Loucy (cell line): ENCODE measurements at regions not wholly inside any gene's neighbourhood (a gene's known extent, or its start where the extent isn't known, plus 50 kb on each side); places are given as distances from the start of the nearest gene placed in this dataset.

Experiments
- H2AFZ ChIP-seq: fragments of 200-600 bp; sonication (generic); 2 replicates; pipeline ENCODE4 v1.6.0; 2016; ENCODE audit warnings: antibody characterized with exemption, mild to moderate bottlenecking, low read length, moderate library complexity
- H3F3A ChIP-seq: fragments of 200-600 bp; 2 replicates; pipeline ENCODE4 v1.6.0; 2016; ENCODE audit warnings: antibody characterized with exemption, low read depth, mild to moderate bottlenecking
- H3K27me3 ChIP-seq: fragments of 200-600 bp; sonication (generic); 2 replicates; pipeline ENCODE4 v1.6.1; 2014; ENCODE audit warnings: low read length, mild to moderate bottlenecking; ENCODE audit not compliant: insufficient read depth, poor library complexity, severe bottlenecking
- H3K36me3 ChIP-seq: fragments of 200-600 bp; sonication (generic); 2 replicates; pipeline ENCODE4 v1.6.1; 2016; ENCODE audit warnings: low read length; ENCODE audit not compliant: insufficient read depth
- H3K4me1 ChIP-seq: fragments of 200-600 bp; sonication (generic); 2 replicates; pipeline ENCODE4 v1.5.1; 2014; ENCODE audit warnings: low read length, mild to moderate bottlenecking; ENCODE audit not compliant: insufficient read depth, poor library complexity, severe bottlenecking
- H3K4me2 ChIP-seq: fragments of 200-600 bp; sonication (generic); 2 replicates; pipeline ENCODE4 v1.6.0; 2014; ENCODE audit warnings: antibody characterized with exemption, low read length, low read depth, mild to moderate bottlenecking; ENCODE audit not compliant: poor library complexity, severe bottlenecking
- H3K4me3 ChIP-seq: fragments of 200-600 bp; sonication (generic); 2 replicates; pipeline ENCODE4 v1.5.1; 2014; ENCODE audit warnings: low read length, mild to moderate bottlenecking, mixed read lengths; ENCODE audit not compliant: poor library complexity, severe bottlenecking
- H3K79me2 ChIP-seq: fragments of 200-600 bp; sonication (generic); 2 replicates; pipeline ENCODE4 v1.6.1; 2014; ENCODE audit warnings: low read length; ENCODE audit not compliant: insufficient read depth
- H3K9ac ChIP-seq: fragments of 200-600 bp; sonication (generic); 2 replicates; pipeline ENCODE4 v1.6.0; 2014; ENCODE audit warnings: mild to moderate bottlenecking, low read depth, low read length, moderate library complexity; ENCODE audit not compliant: poor library complexity, severe bottlenecking
- H3K9me2 ChIP-seq: fragments of 200-600 bp; sonication (generic); replicated peaks from 2 replicates; pipeline ENCODE4 v1.6.1; 2016; ENCODE audit warnings: low read depth, low read length, mixed read lengths
- H3K9me3 ChIP-seq: fragments of 200-600 bp; sonication (generic); 2 replicates; pipeline ENCODE4 v1.6.1; 2014; ENCODE audit warnings: mild to moderate bottlenecking, antibody characterized with exemption, low read length, low read depth; ENCODE audit not compliant: insufficient read depth
- H4K20me1 ChIP-seq: fragments of 200-600 bp; sonication (generic); 2 replicates; pipeline ENCODE4 v1.6.0; 2014; ENCODE audit warnings: antibody characterized with exemption, low read length, mild to moderate bottlenecking; ENCODE audit not compliant: insufficient read depth, poor library complexity, severe bottlenecking
- EZH2phosphoT487 ChIP-seq: fragments of 200-600 bp; IDR thresholded peaks from 2 replicates; pipeline ENCODE4 v1.6.1; 2018; ENCODE audit warnings: antibody characterized with exemption, mild to moderate bottlenecking, moderate library complexity, borderline replicate concordance
- TF ChIP-seq, protein P1 (sequence below): fragments of 200-600 bp; sonication (generic); conservative IDR thresholded peaks from 2 replicates; pipeline ENCODE4 v1.5.1; 2014; ENCODE audit warnings: mild to moderate bottlenecking, antibody characterized with exemption, low read length

DNA sequence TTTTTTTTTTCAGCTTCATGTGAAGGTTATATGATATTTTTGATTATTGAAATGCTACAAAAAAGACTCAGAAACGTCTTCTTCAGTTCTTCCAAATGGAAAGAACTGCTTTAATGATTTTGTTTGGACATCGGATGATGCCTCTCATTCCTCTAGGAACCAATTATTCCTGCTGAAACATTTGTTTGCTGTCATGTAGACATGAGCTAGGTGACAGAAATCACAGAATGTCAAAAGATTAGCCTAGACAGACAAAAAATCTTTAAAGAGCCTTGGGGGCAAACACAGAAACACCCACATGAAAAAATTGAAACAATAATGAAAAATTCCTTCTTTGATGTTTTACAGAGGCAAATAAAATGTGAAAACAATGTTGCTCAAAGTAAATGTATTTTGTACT is 244.2 kb upstream of the EDIL3 start:
- H2AFZ ChIP-seq: no peak overlapping the region
- no peaks in the 10 kb centered on the region for H3K27me3 ChIP-seq
- H3K4me2 ChIP-seq: no peak overlapping the region
- H3K9ac ChIP-seq: no peak overlapping the region
- peaks cover 4% of the 10 kb centered on the region for H3K4me1 ChIP-seq
- H3K36me3 ChIP-seq: no peaks in the 10 kb centered on the region
- no peak overlapping the region for H3K4me3 ChIP-seq
- H3K9me3 ChIP-seq: no peaks in the 10 kb centered on the region
- H3K9me2 ChIP-seq: no peaks in the 10 kb centered on the region
- no peaks in the 10 kb centered on the region for H4K20me1 ChIP-seq
- peaks cover 4% of the 10 kb centered on the region; the same call in 1 of the 2 replicates for H3F3A ChIP-seq
- TF ChIP-seq EZH2phosphoT487: no peak
- TF ChIP-seq, protein P1, sequence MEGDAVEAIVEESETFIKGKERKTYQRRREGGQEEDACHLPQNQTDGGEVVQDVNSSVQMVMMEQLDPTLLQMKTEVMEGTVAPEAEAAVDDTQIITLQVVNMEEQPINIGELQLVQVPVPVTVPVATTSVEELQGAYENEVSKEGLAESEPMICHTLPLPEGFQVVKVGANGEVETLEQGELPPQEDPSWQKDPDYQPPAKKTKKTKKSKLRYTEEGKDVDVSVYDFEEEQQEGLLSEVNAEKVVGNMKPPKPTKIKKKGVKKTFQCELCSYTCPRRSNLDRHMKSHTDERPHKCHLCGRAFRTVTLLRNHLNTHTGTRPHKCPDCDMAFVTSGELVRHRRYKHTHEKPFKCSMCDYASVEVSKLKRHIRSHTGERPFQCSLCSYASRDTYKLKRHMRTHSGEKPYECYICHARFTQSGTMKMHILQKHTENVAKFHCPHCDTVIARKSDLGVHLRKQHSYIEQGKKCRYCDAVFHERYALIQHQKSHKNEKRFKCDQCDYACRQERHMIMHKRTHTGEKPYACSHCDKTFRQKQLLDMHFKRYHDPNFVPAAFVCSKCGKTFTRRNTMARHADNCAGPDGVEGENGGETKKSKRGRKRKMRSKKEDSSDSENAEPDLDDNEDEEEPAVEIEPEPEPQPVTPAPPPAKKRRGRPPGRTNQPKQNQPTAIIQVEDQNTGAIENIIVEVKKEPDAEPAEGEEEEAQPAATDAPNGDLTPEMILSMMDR: no peak
- no peaks in the 10 kb centered on the region for H3K79me2 ChIP-seq

DNA sequence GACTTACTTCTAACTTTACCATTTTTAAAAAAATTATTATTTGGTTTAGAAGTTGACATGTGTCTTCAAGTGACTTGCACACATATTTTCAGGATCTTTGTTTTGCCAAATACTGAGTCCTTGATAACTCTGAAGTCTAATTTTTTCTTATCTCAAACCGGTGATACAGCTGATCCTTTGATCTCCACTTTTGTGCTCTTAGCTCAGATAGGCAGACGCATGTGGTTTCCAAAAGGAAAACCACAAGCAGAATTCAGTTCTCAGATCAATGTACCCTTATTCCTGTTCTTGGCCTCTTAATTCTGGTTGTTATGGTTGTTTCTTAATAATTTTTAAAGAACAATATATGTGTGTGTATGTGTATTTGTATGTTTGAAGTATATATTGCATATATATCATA is 238.3 kb upstream of the EDIL3 start:
- peak overlapping the region; percentile 20 for H3K4me3 ChIP-seq
- no peaks in the 10 kb centered on the region for H3K36me3 ChIP-seq
- no peaks in the 10 kb centered on the region for H3K27me3 ChIP-seq
- H3K4me1 ChIP-seq: peaks cover 29% of the 10 kb centered on the region
- H2AFZ ChIP-seq: no peak overlapping the region
- H3F3A ChIP-seq: peaks cover 14% of the 10 kb centered on the region
- H3K9me3 ChIP-seq: no peaks in the 10 kb centered on the region
- no peaks in the 10 kb centered on the region for H4K20me1 ChIP-seq
- no peaks in the 10 kb centered on the region for H3K79me2 ChIP-seq
- TF ChIP-seq, protein P1: no peak
- no peak for TF ChIP-seq EZH2phosphoT487
- no peaks in the 10 kb centered on the region for H3K9me2 ChIP-seq
- H3K4me2 ChIP-seq: peak overlapping the region; percentile 59
- H3K9ac ChIP-seq: peak overlapping the region; percentile 29

DNA sequence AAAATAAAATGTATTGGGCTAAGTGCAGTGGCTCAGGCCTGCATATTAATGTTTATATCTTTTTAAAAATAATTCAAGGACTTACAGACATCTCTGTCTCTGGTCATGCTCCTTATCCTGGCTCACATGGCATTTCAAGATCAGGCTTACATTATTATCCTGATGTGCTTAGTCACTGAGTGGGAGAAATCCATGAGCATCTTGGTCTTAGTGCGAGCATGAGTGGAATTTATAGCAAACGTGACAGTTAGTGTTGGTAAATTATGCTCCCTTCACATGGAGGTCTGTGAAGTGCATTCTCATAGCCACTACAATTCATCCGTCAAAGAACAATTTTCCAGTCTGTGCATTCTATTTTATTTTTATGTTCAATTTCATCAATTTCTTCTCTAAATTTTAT is 237.8 kb upstream of the EDIL3 start:
- Histone ChIP-seq H4K20me1 (no peaks in the 10 kb centered on the region), H3K4me3 (peak overlapping the region; percentile 20), H3K9ac (peak overlapping the region; percentile 29), H2AFZ (peak overlapping the region; percentile 38), H3K27me3 (no peaks in the 10 kb centered on the region), H3K4me1 (peaks cover 29% of the 10 kb centered on the region), H3K4me2 (peak overlapping the region; percentile 59), H3F3A (peaks cover 14% of the 10 kb centered on the region), H3K36me3 (no peaks in the 10 kb centered on the region), H3K9me2 (no peaks in the 10 kb centered on the region), H3K9me3 (no peaks in the 10 kb centered on the region), H3K79me2 (no peaks in the 10 kb centered on the region)
- TF ChIP-seq, protein P1: no peak
- no peak for TF ChIP-seq EZH2phosphoT487
